HEK293T (cell line): ENCODE measurements at regions not wholly inside any gene's neighbourhood (a gene's known extent, or its start where the extent isn't known, plus 50 kb on each side); places are given as distances from the start of the nearest gene placed in this dataset.
"Not testable (repeated sequence)": the region's sequence is repeated elsewhere in the genome, so short reads cannot be mapped to it uniquely, and the experiment has no call there.

Source experiments
- CTCF ChIA-PET: fragments of 350-600 bp; formaldehyde crosslinking; extraction: SDS; loops from one replicate; lab custom pipeline; 2021; ENCODE audit warnings: antibody characterized with exemption, inconsistent platforms; lab: Yijun Ruan, JAX
- POLR2A ChIA-PET: fragments of 350-600 bp; formaldehyde crosslinking; extraction: SDS; loops from one replicate; lab custom pipeline; 2020; ENCODE audit warnings: antibody characterized with exemption, inconsistent platforms; lab: Yijun Ruan, JAX
- DNase-seq: peaks from one replicate; pipeline ENCODE4 v3.0.0; 2012; ENCODE audit warnings: mixed read lengths; ENCODE audit errors: extremely low spot score
- ARNT ChIP-seq: fragments of 450-650 bp; IDR thresholded peaks from 2 replicates; pipeline ENCODE4 v1.6.1; 2017; ENCODE audit warnings: mild to moderate bottlenecking
- BHLHE40 ChIP-seq: fragments of 450-650 bp; IDR thresholded peaks from 2 replicates; pipeline ENCODE4 v1.6.1; 2016; ENCODE audit warnings: mild to moderate bottlenecking, moderate library complexity, borderline replicate concordance
- CTBP1 ChIP-seq: fragments of 450-650 bp; IDR thresholded peaks from 2 replicates; pipeline ENCODE4 v1.6.1; 2016; ENCODE audit warnings: borderline replicate concordance
- ELF4 ChIP-seq: fragments of 450-650 bp; IDR thresholded peaks from 2 replicates; pipeline ENCODE4 v1.6.1; 2017; ENCODE audit warnings: antibody characterized with exemption
- FOXA1 ChIP-seq: fragments of 450-650 bp; IDR thresholded peaks from 2 replicates; pipeline ENCODE4 v1.6.1; 2016; ENCODE audit warnings: mild to moderate bottlenecking
- FOXK2 ChIP-seq: fragments of 450-650 bp; IDR thresholded peaks from 2 replicates; pipeline ENCODE4 v1.6.1; 2016; ENCODE audit warnings: mild to moderate bottlenecking
- FOXM1 ChIP-seq: fragments of 450-650 bp; IDR thresholded peaks from 2 replicates; pipeline ENCODE4 v1.6.1; 2017; ENCODE audit warnings: mild to moderate bottlenecking, borderline replicate concordance
- HDGF ChIP-seq: fragments of 450-650 bp; IDR thresholded peaks from 2 replicates; pipeline ENCODE4 v1.6.1; 2017; ENCODE audit warnings: antibody characterized with exemption, borderline replicate concordance
- L3MBTL2 ChIP-seq: fragments of 450-650 bp; conservative IDR thresholded peaks from 2 replicates; pipeline ENCODE4 v1.6.1; 2016; ENCODE audit warnings: mild to moderate bottlenecking
- LEF1 ChIP-seq: fragments of 450-650 bp; IDR thresholded peaks from 2 replicates; pipeline ENCODE4 v1.6.1; 2017; ENCODE audit warnings: mild to moderate bottlenecking, borderline replicate concordance
- NFRKB ChIP-seq: fragments of 450-650 bp; IDR thresholded peaks from 2 replicates; pipeline ENCODE4 v1.6.1; 2016; ENCODE audit warnings: mild to moderate bottlenecking, moderate library complexity
- SP1 ChIP-seq: fragments of 450-650 bp; IDR thresholded peaks from 2 replicates; pipeline ENCODE4 v1.6.1; 2017
- SUZ12 ChIP-seq: fragments of 450-650 bp; IDR thresholded peaks from 2 replicates; pipeline ENCODE4 v1.6.1; 2016; ENCODE audit warnings: mild to moderate bottlenecking
- TARDBP ChIP-seq: fragments of 450-650 bp; IDR thresholded peaks from 2 replicates; pipeline ENCODE4 v1.6.1; 2016
- ZNF384 ChIP-seq: fragments of 450-650 bp; IDR thresholded peaks from 2 replicates; pipeline ENCODE4 v1.6.1; 2016
- TF ChIP-seq, protein P1 (sequence below): fragments of 450-650 bp; IDR thresholded peaks from 2 replicates; pipeline ENCODE4 v1.6.1; 2016

GRCh38 chr9:32200241-32200640 lies 184.2 kb upstream of the ACO1 start:
- CTCF ChIA-PET: no interaction called here
- no peak for TF ChIP-seq ELF4
- TF ChIP-seq FOXK2: no peak
- no peak for TF ChIP-seq SUZ12
- no peak for TF ChIP-seq ARNT
- TF ChIP-seq CTBP1: no peak
- TF ChIP-seq ZNF384: no peak
- TF ChIP-seq FOXA1: no peak
- TF ChIP-seq NFRKB: no peak
- no peak for TF ChIP-seq L3MBTL2
- TF ChIP-seq TARDBP: no peak
- no peak for TF ChIP-seq LEF1
- TF ChIP-seq, protein P1, sequence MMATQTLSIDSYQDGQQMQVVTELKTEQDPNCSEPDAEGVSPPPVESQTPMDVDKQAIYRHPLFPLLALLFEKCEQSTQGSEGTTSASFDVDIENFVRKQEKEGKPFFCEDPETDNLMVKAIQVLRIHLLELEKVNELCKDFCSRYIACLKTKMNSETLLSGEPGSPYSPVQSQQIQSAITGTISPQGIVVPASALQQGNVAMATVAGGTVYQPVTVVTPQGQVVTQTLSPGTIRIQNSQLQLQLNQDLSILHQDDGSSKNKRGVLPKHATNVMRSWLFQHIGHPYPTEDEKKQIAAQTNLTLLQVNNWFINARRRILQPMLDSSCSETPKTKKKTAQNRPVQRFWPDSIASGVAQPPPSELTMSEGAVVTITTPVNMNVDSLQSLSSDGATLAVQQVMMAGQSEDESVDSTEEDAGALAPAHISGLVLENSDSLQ: no peak
- no peak for TF ChIP-seq SP1
- TF ChIP-seq BHLHE40: no peak
- no peak for TF ChIP-seq FOXM1
- POLR2A ChIA-PET: no interaction called here
- no peak for DNase-seq

DNA sequence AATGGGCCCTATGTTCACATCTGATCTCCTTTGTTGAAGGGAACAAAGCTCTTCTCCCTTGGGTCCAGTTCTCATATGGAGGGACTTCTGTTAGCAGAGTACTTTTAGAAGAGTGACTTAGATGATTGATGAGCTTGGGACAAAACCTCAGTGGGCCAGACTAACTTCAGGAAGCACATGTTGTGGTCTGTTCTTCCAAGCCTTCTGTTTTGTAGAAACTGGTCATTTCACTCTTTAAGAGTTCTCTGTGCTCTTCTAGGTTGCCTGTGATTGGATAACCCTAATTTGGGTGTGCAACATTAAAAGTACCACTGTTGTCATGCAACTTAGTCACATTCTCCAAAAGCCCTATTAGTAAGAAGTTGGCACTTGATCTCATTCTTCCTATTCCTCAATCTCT lies 183.5 kb upstream of the ACO1 start:
- DNase-seq: no peak
- CTCF ChIA-PET: no interaction called here
- POLR2A ChIA-PET: no interaction called here
- no peak for TF ChIP-seq FOXA1
- TF ChIP-seq SP1: no peak
- TF ChIP-seq L3MBTL2: no peak
- no peak for TF ChIP-seq BHLHE40
- TF ChIP-seq TARDBP: no peak
- TF ChIP-seq FOXM1: no peak
- TF ChIP-seq CTBP1: no peak
- no peak for TF ChIP-seq NFRKB

DNA sequence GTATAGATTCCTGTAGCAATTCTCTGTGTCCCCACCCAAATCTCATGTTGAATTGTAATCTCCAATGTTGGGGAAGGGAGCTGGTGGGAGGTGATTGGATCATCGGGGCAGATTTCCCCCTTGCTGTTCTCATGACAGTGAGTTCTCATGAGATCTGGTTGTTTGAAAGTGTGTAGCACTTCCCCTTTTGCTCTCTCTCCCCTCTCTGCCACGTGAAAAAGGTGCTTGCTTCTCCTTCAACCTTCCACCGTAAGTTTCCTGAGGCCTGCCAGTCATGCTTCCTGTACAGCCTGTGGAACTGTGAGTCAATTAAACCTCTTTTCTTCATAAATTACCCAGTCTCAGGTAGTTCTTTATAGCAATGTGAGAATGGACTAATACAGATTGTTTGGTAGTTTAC lies 175.3 kb upstream of the ACO1 start:
- CTCF ChIA-PET, DNase-seq, POLR2A ChIA-PET: not testable (repeated sequence)

DNA sequence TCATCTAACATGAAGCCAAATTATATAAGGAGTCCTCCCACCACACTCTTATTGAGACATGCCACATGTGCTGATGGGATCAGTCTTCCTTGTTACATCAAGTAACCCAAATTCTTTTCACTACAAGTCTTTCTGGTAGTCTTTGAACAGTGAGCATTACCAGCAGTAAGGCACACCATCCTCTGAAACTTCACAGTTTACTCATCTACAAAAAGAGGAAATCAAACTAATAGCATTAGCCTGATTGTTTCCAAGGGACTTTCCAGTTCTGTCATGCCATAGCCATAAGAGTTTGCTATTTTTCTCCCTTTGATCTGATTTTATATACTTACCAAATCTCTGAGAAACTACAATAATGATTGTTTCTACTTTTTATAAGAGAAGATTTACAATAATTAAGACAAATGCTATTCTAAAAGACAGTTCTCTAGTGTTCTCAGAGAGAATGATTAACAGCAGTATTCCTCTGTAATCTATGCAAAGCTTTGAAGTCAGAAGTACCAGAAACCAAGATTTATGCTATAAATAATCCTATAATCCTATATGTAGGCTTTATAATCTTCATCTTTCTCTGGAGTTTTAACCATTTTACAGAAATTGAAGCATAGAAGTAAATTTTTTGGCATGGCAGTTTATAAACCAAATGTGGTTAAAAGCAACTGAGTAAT lies 166.2 kb upstream of the ACO1 start:
- TF ChIP-seq LEF1: no peak
- DNase-seq: no peak
- ChIA-PET CTCF (no interaction called here), POLR2A (no interaction called here)

DNA sequence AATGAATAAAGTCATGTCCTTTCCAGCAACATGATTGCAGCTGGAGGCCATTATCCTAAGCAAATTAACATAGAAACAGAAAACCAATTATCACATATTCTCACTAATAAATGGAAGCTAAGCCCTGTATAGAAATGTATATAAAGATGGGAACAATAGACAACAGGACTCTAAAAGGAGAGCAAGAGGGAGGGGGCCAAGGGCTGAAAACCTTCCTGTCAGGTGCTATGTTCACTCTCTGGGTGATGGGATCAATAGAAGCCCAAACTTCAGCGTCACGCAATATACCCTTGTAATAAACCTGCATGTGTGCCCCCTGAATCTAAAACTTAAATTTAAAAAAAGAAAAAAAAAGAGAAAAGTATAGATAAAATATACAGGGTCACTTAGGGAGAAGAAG lies 163.7 kb upstream of the ACO1 start:
- DNase-seq: no peak
- ChIA-PET CTCF (no interaction called here), POLR2A (no interaction called here)
- TF ChIP-seq ELF4 (no peak), TARDBP (no peak), NFRKB (no peak), HDGF (no peak), FOXM1 (no peak), SUZ12 (no peak), FOXA1 (no peak), ZNF384 (no peak), L3MBTL2 (no peak), LEF1 (no peak), CTBP1 (no peak), BHLHE40 (no peak), SP1 (no peak), FOXK2 (no peak), ARNT (no peak)
- TF ChIP-seq, protein P1: no peak

DNA sequence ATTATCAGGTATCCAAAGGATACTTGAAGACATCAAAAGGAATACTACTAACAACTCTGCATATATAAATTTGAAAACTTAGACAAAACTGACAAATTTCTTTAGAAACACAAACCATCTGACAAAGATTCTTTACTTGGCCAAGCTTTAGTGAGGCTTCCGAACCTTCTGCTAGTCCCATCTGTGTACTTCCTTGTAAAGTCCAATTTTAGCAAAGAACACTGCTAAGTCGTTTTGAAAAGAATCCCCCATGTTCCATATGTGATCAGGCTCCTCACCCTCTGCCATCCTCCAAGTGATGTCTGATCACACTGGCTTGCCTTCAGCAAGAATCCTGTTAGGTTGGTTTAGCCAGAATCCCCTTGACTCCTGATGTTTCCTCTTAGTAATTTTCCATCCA lies 150.0 kb upstream of the ACO1 start:
- TF ChIP-seq ARNT (no peak), HDGF (no peak), TARDBP (no peak), ZNF384 (no peak), L3MBTL2 (no peak), SP1 (no peak), NFRKB (no peak), BHLHE40 (no peak), SUZ12 (no peak), FOXK2 (no peak), CTBP1 (no peak), FOXM1 (no peak), LEF1 (no peak), ELF4 (no peak), FOXA1 (no peak)
- TF ChIP-seq, protein P1: no peak
- ChIA-PET POLR2A (no interaction called here), CTCF (no interaction called here)
- no peak for DNase-seq

GRCh38 chr9:32247168-32247567 lies 137.3 kb upstream of the ACO1 start:
- ChIA-PET POLR2A (no interaction called here), CTCF (no interaction called here)
- DNase-seq: no peak
- TF ChIP-seq, protein P1: no peak
- TF ChIP-seq NFRKB: no peak
- no peak for TF ChIP-seq ARNT
- no peak for TF ChIP-seq HDGF
- no peak for TF ChIP-seq SUZ12
- no peak for TF ChIP-seq SP1
- TF ChIP-seq LEF1: no peak
- TF ChIP-seq FOXM1: no peak
- no peak for TF ChIP-seq L3MBTL2
- TF ChIP-seq FOXA1: no peak
- TF ChIP-seq FOXK2: no peak
- TF ChIP-seq ELF4: no peak
- no peak for TF ChIP-seq TARDBP
- TF ChIP-seq ZNF384: no peak
- no peak for TF ChIP-seq BHLHE40
- TF ChIP-seq CTBP1: no peak
